ENCODE measurements at regions not wholly inside any gene's neighbourhood (a gene's known extent, or its start where the extent isn't known, plus 50 kb on each side); places are given as distances from the start of the nearest gene placed in this dataset.

DNA sequence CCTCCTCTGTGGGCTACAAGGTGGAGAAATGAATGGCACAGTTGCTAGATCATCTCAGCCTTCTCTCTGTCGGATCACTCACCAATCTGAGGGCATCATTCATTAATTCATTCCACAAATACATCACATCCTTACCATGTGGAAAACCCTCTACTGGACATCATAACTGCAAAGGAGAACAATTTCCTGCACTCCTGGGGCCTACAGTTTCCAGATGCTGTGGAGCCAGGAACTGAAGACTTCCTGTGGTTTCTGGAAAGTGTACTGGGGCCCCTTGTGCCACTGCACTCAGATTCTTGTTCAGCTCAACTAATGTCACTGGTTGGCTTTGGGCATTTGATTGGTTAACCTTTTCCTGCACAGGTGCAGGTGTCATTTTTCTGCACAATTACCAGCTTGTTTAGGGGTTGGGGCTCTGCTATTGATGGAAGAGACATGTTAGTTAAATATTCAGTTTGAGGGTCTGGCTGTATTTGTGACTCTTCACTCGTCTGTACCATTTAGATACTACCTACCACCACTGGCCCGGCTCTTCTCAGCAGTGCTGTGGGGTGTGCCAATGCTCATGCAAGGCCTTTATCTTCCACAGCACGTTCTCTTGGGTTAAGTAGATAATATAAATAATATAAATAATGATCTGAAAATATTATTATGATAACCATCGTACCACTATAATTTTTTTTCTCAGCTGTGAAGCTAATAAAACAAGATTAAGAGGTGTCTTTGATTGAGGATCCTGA lies 427.3 kb downstream of the TSN start:
- H3K27ac ChIP-seq: no peak overlapping the region

DNA sequence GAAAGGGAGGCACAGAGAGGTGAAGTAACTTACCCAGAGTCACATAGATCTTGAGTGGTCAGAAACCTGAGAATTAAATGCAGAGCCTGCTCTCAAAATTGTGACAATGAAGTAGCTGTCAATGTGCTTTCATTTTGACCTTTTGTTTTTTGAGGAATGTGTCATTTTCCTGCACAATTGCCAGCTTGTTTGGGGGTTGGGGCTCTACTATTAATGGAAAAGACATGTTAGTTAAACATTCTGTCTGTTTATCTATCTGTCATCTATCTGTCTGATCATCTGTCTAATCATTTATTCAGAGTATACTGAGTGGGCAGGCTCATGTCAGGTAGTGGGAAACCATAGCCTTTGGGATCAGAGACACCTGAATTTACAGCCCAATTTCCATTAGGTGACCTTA lies 428.4 kb downstream of the TSN start:
- no peak overlapping the region for H3K27ac ChIP-seq
- no peak overlapping the region for H3K4me3 ChIP-seq

More for the DNA sequence above, 427.3 kb downstream of the TSN start:
- H3K4me3 ChIP-seq: no peak overlapping the region

DNA sequence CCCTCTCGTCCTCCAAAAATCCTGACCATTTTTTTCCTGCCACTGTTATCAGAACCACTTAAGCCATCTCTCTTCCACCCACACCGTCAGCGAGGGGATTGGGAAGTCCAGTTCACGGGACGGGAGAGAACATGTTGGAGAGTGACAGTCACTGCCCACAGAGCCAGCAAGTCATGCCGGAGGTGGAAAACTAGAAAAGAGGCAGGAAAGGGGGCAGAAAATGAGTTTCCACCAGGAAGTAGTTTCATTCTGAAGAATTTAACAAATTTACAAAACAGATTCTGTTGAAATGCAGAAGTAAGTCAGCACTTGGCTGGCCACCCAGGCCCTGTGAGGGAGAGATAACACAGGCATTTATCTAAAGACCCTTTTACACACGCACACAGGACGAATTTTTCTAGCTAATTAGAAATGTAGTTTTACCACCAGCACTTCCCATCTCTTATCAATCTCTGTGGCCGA lies 431.3 kb downstream of the TSN start:
- Histone ChIP-seq H3K4me3 (no peak overlapping the region), H3K27ac (no peak overlapping the region)

DNA sequence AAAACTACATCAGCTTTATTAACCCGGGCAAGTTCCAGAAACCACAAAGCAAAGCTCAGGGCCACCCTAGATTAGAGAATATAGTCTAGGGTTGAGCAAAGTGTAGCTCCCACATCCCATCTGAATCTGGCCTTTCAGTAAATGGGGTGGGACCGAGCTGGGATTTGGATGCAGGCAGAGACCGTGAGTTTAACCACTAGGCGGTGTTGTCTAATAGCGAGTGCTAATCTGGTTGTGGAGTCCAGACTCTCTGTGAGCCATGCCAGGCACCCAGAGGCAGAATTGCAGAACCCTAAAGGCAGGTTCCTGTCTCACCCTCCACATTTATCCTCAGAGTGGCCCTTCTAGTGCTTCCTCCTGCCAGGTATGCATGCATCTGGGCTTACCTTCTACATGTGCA lies 435.9 kb downstream of the TSN start:
- H3K27ac ChIP-seq: no peak overlapping the region
- H3K4me3 ChIP-seq: no peak overlapping the region

DNA sequence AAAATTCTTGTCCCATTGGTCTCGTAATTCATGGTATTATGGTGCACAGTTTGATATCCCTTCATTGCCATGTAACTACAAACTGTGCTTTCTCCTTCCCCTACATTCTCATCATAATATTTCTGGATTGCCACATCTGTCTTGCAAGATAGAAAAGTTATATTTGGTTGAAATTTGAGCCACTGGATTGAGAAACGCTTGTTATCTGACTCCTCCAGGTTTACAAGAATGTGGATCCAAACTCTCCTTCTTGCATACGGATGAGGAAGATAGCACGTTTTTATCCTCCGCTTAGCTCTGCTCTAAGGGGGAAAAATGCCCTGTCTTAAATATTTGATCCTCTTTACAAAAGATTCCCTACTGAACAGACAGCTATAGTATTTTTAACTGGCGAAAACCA lies 438.2 kb downstream of the TSN start:
- H3K4me3 ChIP-seq: no peak overlapping the region
- H3K27ac ChIP-seq: no peak overlapping the region

DNA sequence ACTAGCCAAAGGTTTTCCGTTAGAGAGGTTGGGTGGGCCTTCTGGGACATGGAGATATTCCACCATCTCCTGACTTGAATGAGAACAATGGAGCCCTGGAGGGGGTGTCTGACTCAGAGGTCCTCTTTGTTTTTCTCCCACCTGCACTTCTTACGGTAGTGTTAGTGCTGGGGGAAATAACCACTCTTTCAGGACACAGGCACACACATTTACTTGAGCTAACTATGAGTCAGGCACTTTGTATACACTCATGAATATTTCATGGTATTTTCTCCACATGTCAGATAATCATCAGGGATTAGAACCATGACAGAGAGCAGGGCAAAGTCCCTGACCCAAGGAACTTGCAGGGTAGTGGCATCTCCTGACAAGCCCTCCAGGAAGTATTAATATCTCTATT lies 439.1 kb downstream of the TSN start:
- no peak overlapping the region for H3K4me3 ChIP-seq
- no peak overlapping the region for H3K27ac ChIP-seq

DNA sequence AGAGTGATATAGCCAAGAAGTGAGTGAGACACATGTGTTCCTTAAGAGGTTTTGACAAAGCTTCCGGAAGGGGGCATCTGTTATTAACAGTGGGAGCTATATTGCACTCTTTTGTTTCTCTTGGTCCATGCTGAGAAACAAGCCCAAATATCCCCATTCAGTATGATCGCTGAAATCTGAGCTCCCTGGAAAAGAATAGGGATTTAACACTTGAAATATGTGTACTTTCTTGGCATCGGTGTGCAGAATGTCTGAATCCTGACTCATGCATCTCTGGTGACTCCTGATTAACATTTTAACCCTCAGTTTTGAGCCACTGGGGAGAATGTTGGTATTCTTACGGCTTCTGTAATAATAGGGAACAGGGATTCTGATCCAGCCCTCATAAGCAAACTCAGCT lies 448.1 kb downstream of the TSN start:
- no peak overlapping the region for H3K27ac ChIP-seq
- H3K4me3 ChIP-seq: no peak overlapping the region

DNA sequence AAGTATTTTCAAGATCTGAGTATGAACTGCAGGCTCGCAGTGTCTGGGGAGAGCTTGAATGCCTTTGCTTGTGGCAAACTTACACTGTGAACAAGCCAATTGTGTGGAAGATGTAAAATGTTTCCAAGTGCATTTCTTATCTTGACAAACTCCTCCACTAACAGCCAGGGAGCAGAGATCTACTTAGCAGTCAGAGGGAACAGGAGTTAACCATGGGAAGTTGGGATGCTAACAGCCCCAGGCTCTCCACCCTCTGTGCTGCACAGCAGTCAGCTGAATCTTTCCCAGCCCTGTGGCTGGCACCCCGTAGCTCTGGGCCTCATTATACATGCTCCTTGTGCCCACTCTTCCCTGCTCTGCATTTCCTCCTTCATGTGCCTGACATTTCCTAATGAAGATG lies 450.2 kb downstream of the TSN start:
- Histone ChIP-seq H3K4me3 (no peak overlapping the region), H3K27ac (no peak overlapping the region)

DNA sequence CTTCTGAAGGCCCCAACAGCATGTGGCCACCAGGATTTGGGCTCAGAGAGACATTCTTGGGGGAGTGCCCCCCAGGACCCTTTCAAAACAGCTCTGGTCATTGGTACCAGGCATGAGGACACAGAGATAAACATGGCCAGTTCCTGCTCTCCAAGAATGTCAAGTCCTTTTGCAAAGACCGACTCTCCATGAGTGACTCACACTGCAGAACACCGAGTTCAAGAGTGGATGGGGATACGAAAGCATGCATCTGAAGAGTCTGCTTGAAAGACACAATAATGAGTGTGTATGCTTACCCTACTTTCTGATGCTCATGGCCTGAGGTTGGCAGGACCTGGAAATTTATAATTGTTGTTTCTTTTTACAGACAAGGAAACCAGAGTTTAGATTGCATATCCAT lies 450.6 kb downstream of the TSN start:
- no peak overlapping the region for H3K27ac ChIP-seq

DNA sequence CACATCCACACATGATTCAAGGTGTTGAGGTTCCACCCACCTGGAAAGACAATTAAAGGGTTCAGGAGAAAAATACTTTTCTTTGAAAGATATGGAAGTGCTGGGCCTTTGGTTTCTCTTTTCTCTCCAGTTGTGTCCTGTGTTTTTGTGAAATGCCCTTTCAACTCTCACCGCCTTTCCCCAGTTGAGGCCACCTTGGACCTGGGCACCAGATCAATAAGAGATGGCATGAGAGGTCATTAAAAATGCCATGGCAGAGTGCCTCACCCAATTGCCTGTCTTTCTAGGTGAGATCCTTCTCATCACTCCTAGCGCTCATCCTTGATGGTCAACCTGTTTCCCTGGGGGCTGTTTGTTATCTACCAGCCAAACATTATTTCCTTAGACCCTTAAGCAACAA lies 453.9 kb downstream of the TSN start:
- Histone ChIP-seq H3K4me3 (no peak overlapping the region), H3K27ac (no peak overlapping the region)

More for the DNA sequence above, 450.6 kb downstream of the TSN start:
- no peak overlapping the region for H3K4me3 ChIP-seq

DNA sequence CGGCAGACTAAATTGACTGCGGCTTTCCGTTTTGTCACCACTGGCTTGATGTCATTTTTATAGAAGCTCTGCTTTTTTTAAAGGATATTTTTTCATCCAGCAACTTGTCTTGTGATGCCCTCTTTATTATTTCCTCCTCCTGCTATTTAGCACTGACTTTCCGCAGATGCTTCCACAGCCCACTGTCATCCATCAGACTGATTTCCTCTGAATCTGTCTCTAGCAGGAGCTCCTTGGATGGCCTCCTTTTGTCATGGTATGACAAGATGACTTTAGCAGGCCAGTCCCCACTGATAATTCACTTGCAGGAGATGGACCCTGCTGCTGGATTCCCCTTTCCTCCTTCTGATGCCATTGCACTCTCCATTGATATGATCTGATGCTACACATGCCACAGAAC lies 454.6 kb downstream of the TSN start:
- no peak overlapping the region for H3K27ac ChIP-seq
- H3K4me3 ChIP-seq: no peak overlapping the region

DNA sequence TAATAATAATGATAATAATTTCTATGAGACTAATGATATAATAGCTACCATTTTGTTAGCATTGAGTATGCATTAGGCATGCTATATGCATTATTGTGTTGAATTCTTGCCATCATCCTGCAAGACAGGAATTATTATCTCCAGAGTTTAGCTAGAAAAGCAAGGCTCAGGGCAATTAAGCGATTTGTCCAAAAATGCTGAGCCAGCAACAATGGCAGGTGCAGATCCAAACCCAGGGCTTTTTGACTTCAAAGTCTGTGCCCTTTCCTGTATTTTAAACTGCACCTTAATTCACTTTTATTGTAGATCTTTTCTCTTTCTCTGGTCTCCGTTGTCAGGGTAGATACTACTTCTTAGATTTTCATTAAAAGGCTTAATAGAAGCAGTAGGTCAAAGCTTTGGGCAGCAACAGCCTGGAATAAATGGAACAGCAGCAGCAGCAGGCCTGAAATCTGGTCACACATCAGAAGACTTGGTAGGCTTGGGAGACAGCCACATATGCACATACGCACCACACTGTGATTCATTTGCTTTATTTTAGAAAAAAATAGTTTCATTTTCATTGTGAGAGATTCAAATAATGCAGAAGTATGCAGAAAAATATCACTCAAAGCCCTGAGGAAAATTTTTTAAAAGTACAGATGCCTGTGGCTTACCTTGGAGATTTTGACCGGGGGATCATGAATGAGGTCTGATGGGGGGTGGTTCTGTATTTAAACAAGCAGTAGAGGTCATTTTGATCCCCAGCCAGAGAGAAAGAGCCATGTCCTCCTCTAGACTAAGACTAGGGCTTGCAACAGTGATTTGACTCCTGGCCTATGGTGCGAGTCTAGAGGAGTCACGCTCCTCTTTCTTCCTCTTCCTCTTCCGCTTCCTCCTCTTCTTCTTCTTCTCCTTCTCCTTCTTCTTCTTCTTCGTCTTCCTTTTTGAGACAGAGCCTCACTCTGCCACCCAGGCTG lies 455.7 kb downstream of the TSN start:
- H3K27ac ChIP-seq: no peak overlapping the region
- H3K4me3 ChIP-seq: no peak overlapping the region

DNA sequence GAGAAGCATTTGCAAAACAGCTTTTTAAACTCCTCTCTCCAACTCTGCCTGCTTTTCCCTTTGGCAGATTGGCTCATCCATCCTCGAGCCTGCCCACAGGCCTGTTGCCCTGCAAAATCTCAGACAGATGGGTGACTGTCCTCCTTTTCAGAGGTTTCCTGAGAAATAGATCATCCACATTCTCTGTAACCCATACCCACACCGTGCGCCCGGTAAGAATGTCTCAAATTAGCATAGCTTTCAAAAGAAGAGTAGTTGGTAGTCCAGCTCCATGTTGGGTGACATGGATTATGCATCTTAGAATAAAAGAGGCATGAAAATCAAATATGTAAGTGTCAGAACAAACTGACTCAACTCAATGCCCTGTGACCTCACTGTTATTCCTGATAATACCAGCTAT lies 457.9 kb downstream of the TSN start:
- Histone ChIP-seq H3K4me3 (no peak overlapping the region), H3K27ac (no peak overlapping the region)

DNA sequence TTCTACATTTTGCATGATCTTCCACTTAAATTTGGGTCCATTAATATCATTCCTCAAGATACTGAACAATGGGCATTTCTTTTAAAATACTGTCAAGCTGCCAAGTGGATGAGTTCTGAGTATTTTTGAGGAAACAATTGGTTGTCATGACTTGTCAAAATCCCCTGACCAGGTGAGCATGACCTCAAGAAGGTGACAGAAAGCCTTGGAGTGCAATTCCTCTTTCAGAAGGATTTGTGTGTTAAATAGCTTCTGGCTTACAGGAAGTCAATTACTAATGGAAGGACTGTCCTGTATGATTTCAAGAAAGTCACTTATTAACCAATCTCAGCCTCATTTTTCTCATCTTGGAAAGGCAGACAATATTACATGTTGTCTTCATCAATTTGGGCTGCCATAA lies 460.6 kb downstream of the TSN start:
- no peak overlapping the region for H3K27ac ChIP-seq

DNA sequence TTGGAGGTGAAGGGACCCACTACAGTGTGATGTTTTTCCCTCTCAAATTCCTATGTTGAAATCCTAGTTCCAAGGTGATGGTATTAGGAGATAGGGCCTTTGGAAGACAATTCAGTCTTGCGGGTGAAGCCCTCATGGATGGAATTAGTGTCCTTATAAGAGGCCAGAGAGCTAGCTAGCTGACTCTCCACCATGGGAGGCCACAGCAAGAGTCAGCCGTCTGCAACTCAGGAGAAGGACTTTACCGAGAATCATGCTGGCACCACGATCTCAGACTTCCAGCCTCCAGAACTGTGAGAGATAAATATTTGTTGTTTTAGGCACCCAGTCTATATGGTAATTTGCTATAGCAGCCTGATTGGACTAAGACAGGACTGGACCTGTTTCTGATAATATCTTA lies 461.4 kb downstream of the TSN start:
- no peak overlapping the region for H3K27ac ChIP-seq
- no peak overlapping the region for H3K4me3 ChIP-seq

More for the DNA sequence above, 460.6 kb downstream of the TSN start:
- H3K4me3 ChIP-seq: no peak overlapping the region

DNA sequence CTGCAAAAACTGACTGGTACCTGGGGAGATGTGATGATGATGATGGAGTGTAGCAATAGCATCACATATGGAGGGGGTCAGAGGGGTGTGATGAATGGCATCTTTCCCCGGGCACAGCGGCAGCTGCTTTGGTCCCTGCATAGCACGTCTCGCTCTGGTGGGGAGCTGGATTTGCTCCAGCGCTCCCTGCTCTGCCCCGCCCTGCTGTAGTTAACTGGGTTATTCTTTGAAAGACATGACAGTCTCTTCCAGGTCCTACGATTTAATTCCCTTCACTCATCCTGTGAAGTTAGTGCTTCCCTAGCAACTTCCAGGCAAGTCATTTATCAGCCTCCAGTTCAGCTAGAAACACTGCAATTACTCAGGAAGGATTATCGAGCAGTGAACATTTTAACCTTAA lies 463.1 kb downstream of the TSN start:
- no peak overlapping the region for H3K4me3 ChIP-seq
- H3K27ac ChIP-seq: no peak overlapping the region

DNA sequence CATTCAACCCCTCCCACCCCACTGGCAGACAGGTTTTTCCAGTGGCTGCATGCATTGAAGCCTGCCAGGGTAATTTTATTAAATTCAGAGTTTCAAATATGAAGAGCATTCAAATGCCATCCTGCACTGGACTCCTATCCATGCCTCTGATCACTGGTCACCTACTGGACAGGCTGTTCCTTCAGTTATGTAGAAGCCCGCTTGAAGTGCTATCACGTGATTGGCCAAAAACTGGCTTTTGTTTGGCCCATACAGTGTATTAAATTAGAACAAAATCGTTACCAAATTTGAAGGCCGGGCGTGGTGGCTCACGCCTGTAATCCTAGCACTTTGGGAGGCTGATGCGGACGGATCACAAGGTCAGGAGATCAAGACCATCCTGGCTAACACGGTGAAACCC lies 464.1 kb downstream of the TSN start:
- no peak overlapping the region for H3K27ac ChIP-seq
- no peak overlapping the region for H3K4me3 ChIP-seq

DNA sequence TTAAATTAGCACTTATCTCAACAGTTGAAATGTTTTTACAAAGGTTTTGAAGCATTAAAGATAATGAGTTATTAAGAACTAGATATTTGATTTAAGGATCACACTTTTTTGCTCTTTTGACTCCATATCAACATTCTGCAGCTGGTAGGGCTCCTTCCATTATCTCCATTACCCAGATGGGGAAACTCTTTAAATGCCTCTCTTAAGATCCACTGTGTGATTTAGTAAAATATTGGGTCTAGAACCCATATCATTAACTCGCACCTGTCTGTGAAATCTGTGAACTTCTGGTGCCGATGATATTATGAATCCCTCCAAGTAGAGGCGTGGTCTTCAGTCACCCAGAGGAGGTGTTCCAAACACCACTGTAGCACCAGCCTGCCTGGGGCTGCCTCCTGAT lies 466.2 kb downstream of the TSN start:
- no peak overlapping the region for H3K4me3 ChIP-seq
- no peak overlapping the region for H3K27ac ChIP-seq

DNA sequence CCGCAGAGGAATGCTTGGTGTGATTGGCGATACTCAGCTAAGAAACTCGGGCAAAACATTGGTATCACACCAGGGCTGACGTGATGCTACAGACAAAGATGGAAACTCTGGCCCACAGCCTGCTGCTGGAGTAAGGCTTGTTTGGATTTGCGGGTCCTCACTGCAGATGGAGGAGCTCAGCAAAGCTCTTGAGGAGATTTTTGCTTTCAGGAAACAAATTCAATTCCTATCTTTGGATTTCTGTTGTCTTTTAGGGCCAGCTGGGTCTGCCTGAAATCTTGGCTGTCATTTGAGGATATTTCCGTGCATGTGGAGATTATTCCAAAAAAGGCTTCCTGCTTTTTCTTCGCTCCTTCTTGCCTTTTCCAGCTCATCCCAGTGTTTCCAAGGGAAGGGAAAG lies 475.8 kb downstream of the TSN start:
- Histone ChIP-seq H3K4me3 (no peak overlapping the region), H3K27ac (no peak overlapping the region)

DNA sequence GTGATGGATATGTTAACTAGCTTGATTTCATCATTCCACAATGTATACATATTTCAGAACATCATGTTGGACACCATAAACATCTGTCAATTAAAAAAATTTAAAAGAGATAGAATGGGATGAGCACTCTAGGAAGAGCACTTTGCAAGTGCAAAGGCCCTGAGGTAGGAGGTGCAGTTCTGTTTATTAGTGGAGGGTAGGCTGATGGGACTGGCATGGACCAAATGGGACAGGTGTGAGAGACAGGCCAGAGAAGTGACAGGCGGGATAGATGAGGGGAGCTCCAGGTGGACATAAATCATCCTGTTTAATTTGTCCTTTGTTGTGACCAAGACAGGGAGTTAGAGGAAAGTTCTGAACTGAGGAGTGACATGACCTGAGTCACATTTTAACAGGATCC lies 477.9 kb downstream of the TSN start:
- no peak overlapping the region for H3K27ac ChIP-seq
- H3K4me3 ChIP-seq: no peak overlapping the region
